GM20431 (cell line): ENCODE measurements at regions not wholly inside any gene's neighbourhood (a gene's known extent, or its start where the extent isn't known, plus 50 kb on each side); places are given as distances from the start of the nearest gene placed in this dataset.

Source experiments
- in situ Hi-C: fragments of 300-500 bp; cut with MseI, MboI; formaldehyde crosslinking; loops from one replicate; pipeline ENCODE4 v1.15.0; 2020; ENCODE audit warnings: low sequenced_read_pairs; ENCODE audit not compliant: unreplicated experiment

- in situ Hi-C loops: no loop called here
Measured at GRCh38 chr16:6076631-6077030, 979.0 kb upstream of the EEF2KMT start.

- in situ Hi-C loops: no loop called here
Measured at GRCh38 chr16:6068063-6068462, 970.5 kb upstream of the EEF2KMT start.

GRCh38 chr16:6066652-6067051 lies 969.1 kb upstream of the EEF2KMT start:
- in situ Hi-C loops: no loop called here

- in situ Hi-C loops: no loop called here
Measured at GRCh38 chr16:6063526-6063925, 965.9 kb upstream of the EEF2KMT start.

- in situ Hi-C loops: no loop called here
Measured at GRCh38 chr16:6059671-6060070, 962.1 kb upstream of the EEF2KMT start.

- in situ Hi-C loops: no loop called here
Measured at GRCh38 chr16:6057821-6058220, 960.2 kb upstream of the EEF2KMT start.

- in situ Hi-C loops: no loop called here
Measured at GRCh38 chr16:6048017-6048416, 950.4 kb upstream of the EEF2KMT start.

- in situ Hi-C loops: no loop called here
Measured at GRCh38 chr16:6047325-6047724, 949.7 kb upstream of the EEF2KMT start.

GRCh38 chr16:6038941-6039645 lies 941.5 kb upstream of the EEF2KMT start:
- in situ Hi-C loops: no loop called here

- in situ Hi-C loops: no loop called here
Measured at GRCh38 chr16:6035161-6035560, 937.6 kb upstream of the EEF2KMT start.

GRCh38 chr16:6034511-6034910 lies 936.9 kb upstream of the EEF2KMT start:
- in situ Hi-C loops: no loop called here

- in situ Hi-C loops: no loop called here
Measured at GRCh38 chr16:6032438-6032837, 934.8 kb upstream of the EEF2KMT start.

GRCh38 chr16:6031567-6031966 lies 934.0 kb upstream of the EEF2KMT start:
- in situ Hi-C loops: no loop called here

- in situ Hi-C loops: no loop called here
Measured at GRCh38 chr16:6031102-6031501, 933.5 kb upstream of the EEF2KMT start.

GRCh38 chr16:6027733-6028132 lies 930.1 kb upstream of the EEF2KMT start:
- in situ Hi-C loops: no loop called here

GRCh38 chr16:6023449-6023848 lies 925.9 kb upstream of the EEF2KMT start:
- in situ Hi-C loops: no loop called here

GRCh38 chr16:6021276-6021943 lies 923.8 kb upstream of the EEF2KMT start:
- in situ Hi-C loops: no loop called here

- in situ Hi-C loops: no loop called here
Measured at GRCh38 chr16:6020162-6020985, 922.8 kb upstream of the EEF2KMT start.

GRCh38 chr16:6019490-6019991 lies 921.9 kb upstream of the EEF2KMT start:
- in situ Hi-C loops: no loop called here

- in situ Hi-C loops: no loop called here
Measured at GRCh38 chr16:6018848-6019489, 921.4 kb upstream of the EEF2KMT start.
